KG1 (cell line): ENCODE measurements at regions not wholly inside any gene's neighbourhood (a gene's known extent, or its start where the extent isn't known, plus 50 kb on each side); places are given as distances from the start of the nearest gene placed in this dataset.

ENCODE experiments used
- DNase-seq: peaks from one replicate; lab custom pipeline; 2025; lab: John Stamatoyannopoulos, UW

- no peak for DNase-seq
Measured at GRCh38 chr7:106775975-106776607, 89.0 kb upstream of the PIK3CG start.

- DNase-seq: no peak
Measured at GRCh38 chr7:106776618-106777347, 88.3 kb upstream of the PIK3CG start.

GRCh38 chr7:106777674-106778299 lies 87.3 kb upstream of the PIK3CG start:
- DNase-seq: no peak

- no peak for DNase-seq
Measured at GRCh38 chr7:106778656-106779250, 86.3 kb upstream of the PIK3CG start.

GRCh38 chr7:106779877-106780276 lies 85.2 kb upstream of the PIK3CG start:
- DNase-seq: no peak

- DNase-seq: no peak
Measured at GRCh38 chr7:106781007-106781406, 84.1 kb upstream of the PIK3CG start.

- no peak for DNase-seq
Measured at GRCh38 chr7:106781828-106782544, 83.1 kb upstream of the PIK3CG start.

- no peak for DNase-seq
Measured at GRCh38 chr7:106783286-106783685, 81.8 kb upstream of the PIK3CG start.

GRCh38 chr7:106788637-106789036 lies 76.4 kb upstream of the PIK3CG start:
- no peak for DNase-seq

- no peak for DNase-seq
Measured at GRCh38 chr7:106791526-106791925, 73.6 kb upstream of the PIK3CG start.

- DNase-seq: no peak
Measured at GRCh38 chr7:106792233-106792926, 72.7 kb upstream of the PIK3CG start.

GRCh38 chr7:106793015-106793975 lies 71.8 kb upstream of the PIK3CG start:
- no peak for DNase-seq

GRCh38 chr7:106794276-106795083 lies 70.6 kb upstream of the PIK3CG start:
- DNase-seq: no peak

GRCh38 chr7:106795084-106795876 lies 69.8 kb upstream of the PIK3CG start:
- DNase-seq: no peak

GRCh38 chr7:106795877-106796231 lies 69.2 kb upstream of the PIK3CG start:
- DNase-seq: no peak

GRCh38 chr7:106797937-106798336 lies 67.1 kb upstream of the PIK3CG start:
- no peak for DNase-seq

GRCh38 chr7:106802589-106802988 lies 62.5 kb upstream of the PIK3CG start:
- DNase-seq: no peak

GRCh38 chr7:106806556-106806955 lies 58.5 kb upstream of the PIK3CG start:
- DNase-seq: no peak

- no peak for DNase-seq
Measured at GRCh38 chr7:106807474-106807873, 57.6 kb upstream of the PIK3CG start.
